ENCODE measurements at regions not wholly inside any gene's neighbourhood (a gene's known extent, or its start where the extent isn't known, plus 50 kb on each side); places are given as distances from the start of the nearest gene placed in this dataset.

- H3K9me3 ChIP-seq (ENCODE audit: control insufficient read depth, insufficient read depth, low read depth, low read length), result no peaks in the 10 kb centered on the region
- intact Hi-C loops (cut with micrococcal nuclease; ENCODE audit: unreplicated experiment) (no loop called here), in situ Hi-C loops (cut with HindIII; ENCODE audit: low pct_unique_long_range_greater_than_20kb, low sequenced_read_pairs) (no loop called here)
- no peaks in the 10 kb centered on the region for H3K36me3 ChIP-seq (ENCODE audit: control insufficient read depth, insufficient read depth, low read length)
- no peak for ATAC-seq
- no peak for DNase-seq (ENCODE audit: low read depth, low spot score)
- H3K27ac ChIP-seq (ENCODE audit: low read length), result no peak overlapping the region
- CTCF ChIA-PET, result no interaction called here
- H3K4me3 ChIP-seq (ENCODE audit: low read depth in 2 of 2, low read length in 2 of 2), result no peak overlapping the region
- BruUV-seq (replicated peaks), result no TSS peak
- no peaks in the 10 kb centered on the region for H3K4me1 ChIP-seq (ENCODE audit: control insufficient read depth, insufficient read depth, low read length)
- POLR2A ChIA-PET, result no interaction called here
- TF ChIP-seq POLR2AphosphoS5 (IDR thresholded peaks at IDR 0.05; ENCODE audit: low read depth, low read length) (no peak), SIN3A (IDR thresholded peaks at IDR 0.05; ENCODE audit: borderline replicate concordance, insufficient read depth, low read depth, low read length) (no peak), TCF7L2 (IDR thresholded peaks at IDR 0.05; ENCODE audit: low read depth, low read length) (no peak)
- TF ChIP-seq, protein P1, sequence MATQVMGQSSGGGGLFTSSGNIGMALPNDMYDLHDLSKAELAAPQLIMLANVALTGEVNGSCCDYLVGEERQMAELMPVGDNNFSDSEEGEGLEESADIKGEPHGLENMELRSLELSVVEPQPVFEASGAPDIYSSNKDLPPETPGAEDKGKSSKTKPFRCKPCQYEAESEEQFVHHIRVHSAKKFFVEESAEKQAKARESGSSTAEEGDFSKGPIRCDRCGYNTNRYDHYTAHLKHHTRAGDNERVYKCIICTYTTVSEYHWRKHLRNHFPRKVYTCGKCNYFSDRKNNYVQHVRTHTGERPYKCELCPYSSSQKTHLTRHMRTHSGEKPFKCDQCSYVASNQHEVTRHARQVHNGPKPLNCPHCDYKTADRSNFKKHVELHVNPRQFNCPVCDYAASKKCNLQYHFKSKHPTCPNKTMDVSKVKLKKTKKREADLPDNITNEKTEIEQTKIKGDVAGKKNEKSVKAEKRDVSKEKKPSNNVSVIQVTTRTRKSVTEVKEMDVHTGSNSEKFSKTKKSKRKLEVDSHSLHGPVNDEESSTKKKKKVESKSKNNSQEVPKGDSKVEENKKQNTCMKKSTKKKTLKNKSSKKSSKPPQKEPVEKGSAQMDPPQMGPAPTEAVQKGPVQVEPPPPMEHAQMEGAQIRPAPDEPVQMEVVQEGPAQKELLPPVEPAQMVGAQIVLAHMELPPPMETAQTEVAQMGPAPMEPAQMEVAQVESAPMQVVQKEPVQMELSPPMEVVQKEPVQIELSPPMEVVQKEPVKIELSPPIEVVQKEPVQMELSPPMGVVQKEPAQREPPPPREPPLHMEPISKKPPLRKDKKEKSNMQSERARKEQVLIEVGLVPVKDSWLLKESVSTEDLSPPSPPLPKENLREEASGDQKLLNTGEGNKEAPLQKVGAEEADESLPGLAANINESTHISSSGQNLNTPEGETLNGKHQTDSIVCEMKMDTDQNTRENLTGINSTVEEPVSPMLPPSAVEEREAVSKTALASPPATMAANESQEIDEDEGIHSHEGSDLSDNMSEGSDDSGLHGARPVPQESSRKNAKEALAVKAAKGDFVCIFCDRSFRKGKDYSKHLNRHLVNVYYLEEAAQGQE (IDR thresholded peaks at IDR 0.05; ENCODE audit: insufficient read depth in 1 of 2, low read depth in 2 of 2, low read length in 1 of 2), result no peak
- TF ChIP-seq, protein P2, sequence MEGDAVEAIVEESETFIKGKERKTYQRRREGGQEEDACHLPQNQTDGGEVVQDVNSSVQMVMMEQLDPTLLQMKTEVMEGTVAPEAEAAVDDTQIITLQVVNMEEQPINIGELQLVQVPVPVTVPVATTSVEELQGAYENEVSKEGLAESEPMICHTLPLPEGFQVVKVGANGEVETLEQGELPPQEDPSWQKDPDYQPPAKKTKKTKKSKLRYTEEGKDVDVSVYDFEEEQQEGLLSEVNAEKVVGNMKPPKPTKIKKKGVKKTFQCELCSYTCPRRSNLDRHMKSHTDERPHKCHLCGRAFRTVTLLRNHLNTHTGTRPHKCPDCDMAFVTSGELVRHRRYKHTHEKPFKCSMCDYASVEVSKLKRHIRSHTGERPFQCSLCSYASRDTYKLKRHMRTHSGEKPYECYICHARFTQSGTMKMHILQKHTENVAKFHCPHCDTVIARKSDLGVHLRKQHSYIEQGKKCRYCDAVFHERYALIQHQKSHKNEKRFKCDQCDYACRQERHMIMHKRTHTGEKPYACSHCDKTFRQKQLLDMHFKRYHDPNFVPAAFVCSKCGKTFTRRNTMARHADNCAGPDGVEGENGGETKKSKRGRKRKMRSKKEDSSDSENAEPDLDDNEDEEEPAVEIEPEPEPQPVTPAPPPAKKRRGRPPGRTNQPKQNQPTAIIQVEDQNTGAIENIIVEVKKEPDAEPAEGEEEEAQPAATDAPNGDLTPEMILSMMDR (IDR thresholded peaks at IDR 0.05), result no peak
- H3K27me3 ChIP-seq (ENCODE audit: control insufficient read depth, insufficient read depth, low read length), result peaks cover 3% of the 10 kb centered on the region; the same call in 1 of the 2 replicates
Measured at GRCh38 chr1:157412308-157412707, 140.0 kb downstream of the FCRL5 start.

- DNase-seq (ENCODE audit: low read depth, low spot score) (no peak), ATAC-seq (no peak)
- Histone ChIP-seq H3K36me3 (ENCODE audit: control insufficient read depth, insufficient read depth, low read length) (no peaks in the 10 kb centered on the region), H3K9me3 (ENCODE audit: control insufficient read depth, insufficient read depth, low read depth, low read length) (no peaks in the 10 kb centered on the region), H3K27me3 (ENCODE audit: control insufficient read depth, insufficient read depth, low read length) (peaks cover 3% of the 10 kb centered on the region; the same call in 1 of the 2 replicates), H3K4me1 (ENCODE audit: control insufficient read depth, insufficient read depth, low read length) (no peaks in the 10 kb centered on the region), H3K27ac (ENCODE audit: low read length) (no peak overlapping the region), H3K4me3 (ENCODE audit: low read depth in 2 of 2, low read length in 2 of 2) (no peak overlapping the region)
- TF ChIP-seq SIN3A (IDR thresholded peaks at IDR 0.05; ENCODE audit: borderline replicate concordance, insufficient read depth, low read depth, low read length) (no peak), POLR2AphosphoS5 (IDR thresholded peaks at IDR 0.05; ENCODE audit: low read depth, low read length) (no peak), TCF7L2 (IDR thresholded peaks at IDR 0.05; ENCODE audit: low read depth, low read length) (no peak)
- TF ChIP-seq, protein P1 (IDR thresholded peaks at IDR 0.05; ENCODE audit: insufficient read depth in 1 of 2, low read depth in 2 of 2, low read length in 1 of 2), result no peak
- TF ChIP-seq, protein P2 (IDR thresholded peaks at IDR 0.05), result no peak
- ChIA-PET CTCF (no interaction called here), POLR2A (no interaction called here)
- no TSS peak for BruUV-seq (replicated peaks)
- intact Hi-C loops (cut with micrococcal nuclease; ENCODE audit: unreplicated experiment), result no loop called here
- in situ Hi-C loops (cut with HindIII; ENCODE audit: low pct_unique_long_range_greater_than_20kb, low sequenced_read_pairs), result no loop called here
Measured at GRCh38 chr1:157411769-157412168, 140.5 kb downstream of the FCRL5 start.
